ENCODE measurements at regions not wholly inside any gene's neighbourhood (a gene's known extent, or its start where the extent isn't known, plus 50 kb on each side); places are given as distances from the start of the nearest gene placed in this dataset.

GRCh38 chr7:148950806-148951205 is 66.7 kb upstream of the EZH2 start:
- no peak for DNase-seq

DNA sequence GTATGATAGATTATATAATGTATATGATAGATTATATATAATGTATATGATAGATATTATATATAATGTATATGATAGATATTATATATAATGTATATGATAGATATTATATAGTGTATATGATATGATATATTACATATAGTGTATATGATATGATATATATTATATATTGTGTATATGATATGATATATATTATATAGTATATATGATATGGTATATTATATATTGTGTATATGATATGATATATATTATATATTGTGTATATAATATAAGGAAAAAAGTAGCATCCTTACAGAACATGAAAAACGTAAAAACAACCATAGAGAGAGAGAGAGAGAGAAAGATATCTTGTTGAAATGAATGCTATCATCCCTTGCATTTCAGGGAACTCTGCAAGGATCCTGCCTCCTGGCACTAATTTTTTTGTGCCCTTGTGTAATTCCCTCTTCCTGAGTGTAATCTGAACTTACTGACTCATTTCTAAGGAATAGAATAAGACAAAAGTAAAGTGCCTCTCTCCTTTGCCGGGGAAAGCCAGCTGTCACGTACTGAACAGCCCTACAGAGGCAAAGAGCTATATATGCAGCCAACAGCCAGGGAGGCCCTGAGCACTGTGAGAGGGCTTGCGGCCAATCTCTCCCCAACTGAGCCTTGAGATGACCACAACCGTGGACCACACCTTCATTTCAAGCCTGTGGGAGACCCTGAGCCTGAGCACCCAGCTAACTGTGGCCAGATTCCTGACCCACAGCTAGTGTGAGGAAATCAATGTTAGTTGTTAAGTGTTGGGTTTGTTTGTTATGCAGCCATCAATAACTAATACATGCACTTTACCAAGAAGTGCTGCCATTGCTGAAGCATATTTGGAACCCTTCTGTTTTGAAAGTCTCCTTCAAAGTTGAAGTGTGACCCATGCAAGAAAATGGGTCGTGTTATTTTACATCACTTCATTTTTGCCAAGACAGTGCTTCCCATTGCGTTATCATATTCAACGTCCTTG is 61.1 kb upstream of the EZH2 start:
- DNase-seq: no peak

DNA sequence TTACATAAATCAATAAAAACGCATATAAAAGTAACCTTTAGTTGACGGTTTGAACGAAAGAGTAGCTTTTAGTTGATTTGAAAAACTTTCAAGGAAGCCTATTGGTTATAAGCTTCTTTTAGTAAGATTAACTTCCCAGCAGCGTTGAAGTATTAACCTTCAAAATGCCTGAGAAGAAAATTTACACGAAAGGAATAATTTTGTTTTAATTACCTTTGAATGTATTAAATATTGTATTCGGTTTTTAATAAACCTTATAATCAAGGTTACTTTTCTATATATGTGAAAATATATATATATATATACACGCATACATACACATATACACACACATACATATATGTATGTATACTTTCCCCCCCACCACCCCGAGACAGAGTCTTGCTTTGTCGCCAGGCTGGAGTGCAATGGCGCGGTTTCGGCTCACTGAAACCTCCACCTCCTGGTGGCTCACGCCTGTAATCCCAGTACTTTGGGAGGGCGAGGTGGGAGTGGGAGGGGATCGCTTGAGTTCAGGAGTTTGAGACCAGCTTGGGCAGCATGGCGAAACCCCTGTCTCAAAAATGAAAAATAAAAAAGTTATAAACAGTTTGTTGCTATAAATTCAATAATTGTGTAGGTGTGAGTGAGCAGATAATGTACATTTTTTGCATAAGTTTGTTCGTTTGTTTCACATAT is 57.6 kb upstream of the EZH2 start:
- peak; percentile 57 for DNase-seq

DNA sequence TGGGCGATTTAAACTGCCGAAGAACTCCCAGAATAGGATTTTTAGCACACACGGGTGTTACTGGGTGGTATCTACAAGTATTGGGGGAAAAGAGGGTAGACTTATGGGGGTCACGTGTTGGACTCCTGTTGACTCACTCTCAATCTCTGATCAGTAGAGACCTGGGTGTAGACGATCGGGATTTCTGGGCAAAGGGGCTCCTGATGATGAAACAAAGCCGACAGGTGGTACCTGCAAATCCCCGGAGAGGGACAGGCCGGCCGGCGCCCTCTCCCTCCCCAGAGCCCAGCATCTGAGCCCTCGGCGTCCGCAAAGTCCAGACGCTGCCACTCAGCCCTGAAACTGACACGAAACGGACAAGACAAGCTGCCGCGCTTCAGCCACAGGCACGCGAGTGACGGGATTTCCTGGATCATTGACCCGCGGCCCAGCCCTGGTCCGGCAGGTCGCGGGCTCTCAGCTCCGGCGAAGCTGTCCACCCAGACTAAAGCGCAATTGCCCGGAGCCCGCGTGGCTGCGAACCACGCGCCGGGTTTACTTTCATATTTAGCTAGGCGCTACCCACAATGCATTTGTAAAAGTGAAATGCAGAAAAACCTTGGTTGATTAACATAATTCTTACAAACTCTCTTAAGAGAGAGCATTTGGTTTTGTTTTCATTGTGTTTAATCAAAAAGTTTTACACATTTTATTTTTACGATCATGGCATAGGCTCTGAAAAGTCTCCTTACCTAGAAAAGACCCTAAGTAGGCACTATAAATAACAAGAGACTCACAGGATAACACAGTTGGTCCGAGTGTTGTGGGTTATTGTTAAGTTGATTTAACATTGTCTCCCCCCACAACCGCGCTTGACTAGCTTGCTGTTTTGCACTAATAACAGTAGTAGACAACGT is 56.9 kb upstream of the EZH2 start:
- DNase-seq: no peak

GRCh38 chr7:148939128-148939755 is 55.2 kb upstream of the EZH2 start:
- no peak for DNase-seq

DNA sequence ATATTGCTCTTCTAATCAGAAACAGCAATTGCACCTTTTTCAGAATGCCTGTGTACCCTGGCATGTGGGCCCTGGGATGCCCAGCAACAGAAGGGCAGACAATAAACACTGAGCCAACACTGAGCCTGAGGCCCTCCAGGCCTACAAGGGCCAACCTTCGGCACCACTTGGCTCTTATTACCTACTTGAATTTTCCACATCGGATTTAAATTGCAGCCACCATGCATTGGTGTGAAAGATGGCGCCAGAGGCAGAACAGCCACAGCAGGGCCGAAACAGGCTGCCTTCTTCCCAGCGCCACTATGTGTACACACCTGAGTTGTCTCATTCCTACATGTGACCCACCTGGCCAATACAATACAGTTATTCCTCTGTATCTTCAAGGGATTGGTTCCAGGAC is 51.4 kb upstream of the EZH2 start:
- no peak for DNase-seq
